ENCODE measurements at regions not wholly inside any gene's neighbourhood (a gene's known extent, or its start where the extent isn't known, plus 50 kb on each side); places are given as distances from the start of the nearest gene placed in this dataset.

- TF ChIP-seq JUND (IDR thresholded peaks at IDR 0.05) (no peak), GABPA (IDR thresholded peaks at IDR 0.05 in 1 of 2, conservative IDR thresholded peaks at IDR 0.05 in 1 of 2) (no peak), HNF4A (conservative IDR thresholded peaks at IDR 0.05) (no peak), RAD21 (IDR thresholded peaks at IDR 0.05) (no peak), TAF1 (conservative IDR thresholded peaks at IDR 0.05) (no peak), FOXA2 (IDR thresholded peaks at IDR 0.05) (no peak)
- 92% methylated on average over 2 of the region's 2 CpGs for WGBS
Measured at GRCh38 chr10:29776246-29776645, 141.5 kb upstream of the SVIL start.

GRCh38 chr10:29774475-29774874, 139.7 kb upstream of the SVIL start:
- no peak overlapping the region for H3K4me3 ChIP-seq (ENCODE audit: low read depth in 1 of 3, low read length in 3 of 3)
- no peak for TF ChIP-seq YY1 (IDR thresholded peaks at IDR 0.05)
- TF ChIP-seq HNF4A (conservative IDR thresholded peaks at IDR 0.05): no peak
- TF ChIP-seq FOXA1 (IDR thresholded peaks at IDR 0.05): no peak
- TF ChIP-seq HNF4G (IDR thresholded peaks at IDR 0.05): no peak
- no peak for TF ChIP-seq GABPA (IDR thresholded peaks at IDR 0.05 in 1 of 2, conservative IDR thresholded peaks at IDR 0.05 in 1 of 2)
- TF ChIP-seq FOXA2 (IDR thresholded peaks at IDR 0.05): no peak
- no peak for TF ChIP-seq TAF1 (conservative IDR thresholded peaks at IDR 0.05)
- TF ChIP-seq MAX (IDR thresholded peaks at IDR 0.05): no peak
- TF ChIP-seq EGR1 (IDR thresholded peaks at IDR 0.05; ENCODE audit: low read depth in 2 of 2): no peak
- TF ChIP-seq RAD21 (IDR thresholded peaks at IDR 0.05): no peak
- no peak for TF ChIP-seq REST (IDR thresholded peaks at IDR 0.05)
- no peak for TF ChIP-seq JUND (IDR thresholded peaks at IDR 0.05)
- no peak for TF ChIP-seq RXRA (IDR thresholded peaks at IDR 0.05)
- no peak for TF ChIP-seq SP1 (IDR thresholded peaks at IDR 0.05)
- TF ChIP-seq ATF3 (IDR thresholded peaks at IDR 0.05): no peak
- TF ChIP-seq CTCF (IDR thresholded peaks at IDR 0.05; ENCODE audit: low read depth, low read length, missing input control): no peak
- TF ChIP-seq ZBTB33 (IDR thresholded peaks at IDR 0.05): no peak
- 94% methylated on average over 2 of the region's 2 CpGs for WGBS

More at GRCh38 chr10:29776246-29776645, 141.5 kb upstream of the SVIL start:
- Histone ChIP-seq H3K4me1 (ENCODE audit: control insufficient read depth in 4 of 4, insufficient read depth in 4 of 4, low read length in 3 of 4) (no peaks in the 10 kb centered on the region), H3K4me3 (ENCODE audit: low read depth in 1 of 3, low read length in 3 of 3) (no peak overlapping the region), H3K27ac (ENCODE audit: low read depth in 1 of 2, low read length in 2 of 2) (no peak overlapping the region), H3K9ac (ENCODE audit: low read depth in 1 of 2, low read length in 2 of 2) (no peak overlapping the region), H3K27me3 (ENCODE audit: control insufficient read depth in 4 of 4, insufficient read depth in 4 of 4, low read length in 3 of 4) (no peaks in the 10 kb centered on the region), H3K36me3 (ENCODE audit: control insufficient read depth in 4 of 4, insufficient read depth in 3 of 4, low read depth in 1 of 4, low read length in 3 of 4) (no peaks in the 10 kb centered on the region), H3K9me3 (ENCODE audit: control insufficient read depth in 4 of 4, low read length in 3 of 4) (no peaks in the 10 kb centered on the region)
- no peak for DNase-seq (ENCODE audit: low spot score)

More at GRCh38 chr10:29774475-29774874, 139.7 kb upstream of the SVIL start:
- Histone ChIP-seq H3K36me3 (ENCODE audit: control insufficient read depth in 4 of 4, insufficient read depth in 3 of 4, low read depth in 1 of 4, low read length in 3 of 4) (no peaks in the 10 kb centered on the region), H3K27me3 (ENCODE audit: control insufficient read depth in 4 of 4, insufficient read depth in 4 of 4, low read length in 3 of 4) (no peaks in the 10 kb centered on the region), H3K9ac (ENCODE audit: low read depth in 1 of 2, low read length in 2 of 2) (no peak overlapping the region), H3K27ac (ENCODE audit: low read depth in 1 of 2, low read length in 2 of 2) (no peak overlapping the region), H3K9me3 (ENCODE audit: control insufficient read depth in 4 of 4, low read length in 3 of 4) (no peaks in the 10 kb centered on the region), H3K4me1 (ENCODE audit: control insufficient read depth in 4 of 4, insufficient read depth in 4 of 4, low read length in 3 of 4) (no peaks in the 10 kb centered on the region)
- DNase-seq (ENCODE audit: low spot score): no peak
